Loucy (cell line): ENCODE measurements at regions not wholly inside any gene's neighbourhood (a gene's known extent, or its start where the extent isn't known, plus 50 kb on each side); places are given as distances from the start of the nearest gene placed in this dataset.
"Not testable (repeated sequence)": the region's sequence is repeated elsewhere in the genome, so short reads cannot be mapped to it uniquely, and the experiment has no call there.

ENCODE experiments used
- H2AFZ ChIP-seq: fragments of 200-600 bp; sonication (generic); 2 replicates; pipeline ENCODE4 v1.6.0; 2016; ENCODE audit warnings: antibody characterized with exemption, mild to moderate bottlenecking, low read length, moderate library complexity
- H3F3A ChIP-seq: fragments of 200-600 bp; 2 replicates; pipeline ENCODE4 v1.6.0; 2016; ENCODE audit warnings: antibody characterized with exemption, low read depth, mild to moderate bottlenecking
- H3K27me3 ChIP-seq: fragments of 200-600 bp; sonication (generic); 2 replicates; pipeline ENCODE4 v1.6.1; 2014; ENCODE audit warnings: low read length, mild to moderate bottlenecking; ENCODE audit not compliant: insufficient read depth, poor library complexity, severe bottlenecking
- H3K36me3 ChIP-seq: fragments of 200-600 bp; sonication (generic); 2 replicates; pipeline ENCODE4 v1.6.1; 2016; ENCODE audit warnings: low read length; ENCODE audit not compliant: insufficient read depth
- H3K4me1 ChIP-seq: fragments of 200-600 bp; sonication (generic); 2 replicates; pipeline ENCODE4 v1.5.1; 2014; ENCODE audit warnings: low read length, mild to moderate bottlenecking; ENCODE audit not compliant: insufficient read depth, poor library complexity, severe bottlenecking
- H3K4me2 ChIP-seq: fragments of 200-600 bp; sonication (generic); 2 replicates; pipeline ENCODE4 v1.6.0; 2014; ENCODE audit warnings: antibody characterized with exemption, low read length, low read depth, mild to moderate bottlenecking; ENCODE audit not compliant: poor library complexity, severe bottlenecking
- H3K4me3 ChIP-seq: fragments of 200-600 bp; sonication (generic); 2 replicates; pipeline ENCODE4 v1.5.1; 2014; ENCODE audit warnings: low read length, mild to moderate bottlenecking, mixed read lengths; ENCODE audit not compliant: poor library complexity, severe bottlenecking
- H3K79me2 ChIP-seq: fragments of 200-600 bp; sonication (generic); 2 replicates; pipeline ENCODE4 v1.6.1; 2014; ENCODE audit warnings: low read length; ENCODE audit not compliant: insufficient read depth
- H3K9ac ChIP-seq: fragments of 200-600 bp; sonication (generic); 2 replicates; pipeline ENCODE4 v1.6.0; 2014; ENCODE audit warnings: mild to moderate bottlenecking, low read depth, low read length, moderate library complexity; ENCODE audit not compliant: poor library complexity, severe bottlenecking
- H3K9me2 ChIP-seq: fragments of 200-600 bp; sonication (generic); replicated peaks from 2 replicates; pipeline ENCODE4 v1.6.1; 2016; ENCODE audit warnings: low read depth, low read length, mixed read lengths
- H3K9me3 ChIP-seq: fragments of 200-600 bp; sonication (generic); 2 replicates; pipeline ENCODE4 v1.6.1; 2014; ENCODE audit warnings: mild to moderate bottlenecking, antibody characterized with exemption, low read length, low read depth; ENCODE audit not compliant: insufficient read depth
- H4K20me1 ChIP-seq: fragments of 200-600 bp; sonication (generic); 2 replicates; pipeline ENCODE4 v1.6.0; 2014; ENCODE audit warnings: antibody characterized with exemption, low read length, mild to moderate bottlenecking; ENCODE audit not compliant: insufficient read depth, poor library complexity, severe bottlenecking
- CTCF ChIP-seq: fragments of 200-600 bp; sonication (generic); conservative IDR thresholded peaks from 2 replicates; pipeline ENCODE4 v1.5.1; 2014; ENCODE audit warnings: mild to moderate bottlenecking, antibody characterized with exemption, low read length
- EZH2phosphoT487 ChIP-seq: fragments of 200-600 bp; IDR thresholded peaks from 2 replicates; pipeline ENCODE4 v1.6.1; 2018; ENCODE audit warnings: antibody characterized with exemption, mild to moderate bottlenecking, moderate library complexity, borderline replicate concordance

- not testable (repeated sequence) for H3K9me2 ChIP-seq, H3K4me1 ChIP-seq, H3F3A ChIP-seq
These were observed 51.8 kb upstream of the SLC39A8 start for GRCh38 chr4:102397056-102397455.

GRCh38 chr4:102399021-102399420 lies 53.7 kb upstream of the SLC39A8 start:
- H3K79me2 ChIP-seq = no peaks in the 10 kb centered on the region
- no peaks in the 10 kb centered on the region for H3F3A ChIP-seq
- no peak overlapping the region for H3K4me2 ChIP-seq
- H3K27me3 ChIP-seq = no peaks in the 10 kb centered on the region
- no peak overlapping the region for H3K9ac ChIP-seq
- no peaks in the 10 kb centered on the region for H3K9me2 ChIP-seq
- H2AFZ ChIP-seq = no peak overlapping the region
- TF ChIP-seq EZH2phosphoT487 (no peak), CTCF (no peak)
- H3K9me3 ChIP-seq = no peaks in the 10 kb centered on the region
- no peak overlapping the region for H3K4me3 ChIP-seq
- H3K4me1 ChIP-seq = no peaks in the 10 kb centered on the region
- no peaks in the 10 kb centered on the region for H4K20me1 ChIP-seq
- H3K36me3 ChIP-seq = no peaks in the 10 kb centered on the region

More at GRCh38 chr4:102397056-102397455, 51.8 kb upstream of the SLC39A8 start:
- not testable (repeated sequence) for H3K9ac ChIP-seq, H3K79me2 ChIP-seq, H3K4me3 ChIP-seq, H3K9me3 ChIP-seq, H3K27me3 ChIP-seq, H2AFZ ChIP-seq, H3K4me2 ChIP-seq, H3K36me3 ChIP-seq, H4K20me1 ChIP-seq

GRCh38 chr4:102400898-102401297 lies 55.6 kb upstream of the SLC39A8 start:
- Histone ChIP-seq H3K27me3 (no peaks in the 10 kb centered on the region), H3K9ac (no peak overlapping the region), H3K79me2 (no peaks in the 10 kb centered on the region), H3K4me2 (no peak overlapping the region), H3K9me2 (no peaks in the 10 kb centered on the region), H4K20me1 (no peaks in the 10 kb centered on the region), H3K36me3 (no peaks in the 10 kb centered on the region), H2AFZ (no peak overlapping the region), H3K4me3 (no peak overlapping the region), H3F3A (no peaks in the 10 kb centered on the region), H3K4me1 (peaks cover 6% of the 10 kb centered on the region), H3K9me3 (no peaks in the 10 kb centered on the region)
- TF ChIP-seq EZH2phosphoT487 (no peak), CTCF (no peak)

- H2AFZ ChIP-seq = no peak overlapping the region
- no peak overlapping the region for H3K9ac ChIP-seq
- H3K9me2 ChIP-seq = no peaks in the 10 kb centered on the region
- no peaks in the 10 kb centered on the region for H3K9me3 ChIP-seq
- H3K4me1 ChIP-seq = peaks cover 9% of the 10 kb centered on the region
- H3F3A ChIP-seq = no peaks in the 10 kb centered on the region
- H3K4me3 ChIP-seq = no peak overlapping the region
- no peaks in the 10 kb centered on the region for H3K27me3 ChIP-seq
- TF ChIP-seq CTCF = no peak
- no peak for TF ChIP-seq EZH2phosphoT487
- H4K20me1 ChIP-seq = no peaks in the 10 kb centered on the region
- H3K4me2 ChIP-seq = no peak overlapping the region
- no peaks in the 10 kb centered on the region for H3K79me2 ChIP-seq
- H3K36me3 ChIP-seq = no peaks in the 10 kb centered on the region
These were observed 56.9 kb upstream of the SLC39A8 start for GRCh38 chr4:102402223-102402622.
